ENCODE measurements at regions not wholly inside any gene's neighbourhood (a gene's known extent, or its start where the extent isn't known, plus 50 kb on each side); places are given as distances from the start of the nearest gene placed in this dataset.
A peak's percentile ranks its signal among the peaks of the same experiment; 100 is the strongest.

DNA sequence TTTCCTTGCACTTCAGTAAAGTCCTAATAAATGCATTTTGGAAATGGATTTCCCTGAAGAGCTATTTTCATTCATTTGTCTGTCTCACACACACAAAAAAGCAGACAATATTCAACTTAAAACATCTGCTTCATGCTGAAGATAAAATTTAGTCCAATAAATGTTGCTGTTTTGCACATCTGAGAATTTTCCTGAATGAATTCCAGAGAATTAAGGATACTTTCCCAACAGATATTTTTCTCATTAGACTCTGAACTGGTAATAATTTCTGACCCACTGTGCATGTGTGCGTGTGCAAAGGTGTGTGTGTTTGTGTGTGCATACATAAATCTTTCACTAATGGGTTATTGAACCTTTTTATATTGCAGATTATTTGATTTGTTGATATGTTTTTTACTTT, 390.2 kb upstream of the TMEFF2 start:
- Histone ChIP-seq H4K20me1 (ENCODE audit: insufficient read depth) (no peaks in the 10 kb centered on the region), H3F3A (replicated peaks; ENCODE audit: insufficient read depth) (no peaks in the 10 kb centered on the region), H3K27ac (ENCODE audit: low read depth in 2 of 2, low read length in 1 of 2) (peak overlapping the region in 1 of 2 experiments; percentile 65; a peak in 1 of 4 replicates), H3K9ac (no peak overlapping the region), H3K27me3 (ENCODE audit: insufficient read depth) (no peaks in the 10 kb centered on the region), H3K4me3 (ENCODE audit: low read depth in 2 of 2, low read length in 1 of 2) (no peak overlapping the region), H2AFZ (ENCODE audit: low read depth) (no peak overlapping the region), H3K9me2 (no peaks in the 10 kb centered on the region), H3K4me1 (ENCODE audit: control insufficient read depth in 1 of 2, insufficient read depth in 2 of 2, low read depth in 1 of 2, low read length in 1 of 2) (no peaks in the 10 kb centered on the region; a peak in 1 of 4 replicates), H3K9me3 (no peaks in the 10 kb centered on the region), H3K79me2 (ENCODE audit: insufficient read depth) (no peaks in the 10 kb centered on the region), H3K36me3 (replicated peaks in 1 of 2; ENCODE audit: control insufficient read depth in 1 of 2, insufficient read depth in 2 of 2, low read length in 1 of 2) (no peaks in the 10 kb centered on the region), H3K4me2 (no peak overlapping the region)
- 52% methylated on average over 1 of the region's 1 CpG for WGBS (ENCODE audit: low lambda C conversion rate)
- CTCF ChIA-PET: no interaction called here
- no peak for DNase-seq
- TF ChIP-seq YY1 (IDR thresholded peaks at IDR 0.05; ENCODE audit: low read depth) (no peak), TCF12 (IDR thresholded peaks at IDR 0.05) (no peak), NRF1 (IDR thresholded peaks at IDR 0.05; ENCODE audit: low read depth, low read length) (no peak), EP300 (IDR thresholded peaks at IDR 0.05; ENCODE audit: borderline replicate concordance in 1 of 2, low read depth in 1 of 2, low read length in 1 of 2) (no peak), GABPA (IDR thresholded peaks at IDR 0.05; ENCODE audit: low read depth) (no peak)
- TF ChIP-seq, protein P1, sequence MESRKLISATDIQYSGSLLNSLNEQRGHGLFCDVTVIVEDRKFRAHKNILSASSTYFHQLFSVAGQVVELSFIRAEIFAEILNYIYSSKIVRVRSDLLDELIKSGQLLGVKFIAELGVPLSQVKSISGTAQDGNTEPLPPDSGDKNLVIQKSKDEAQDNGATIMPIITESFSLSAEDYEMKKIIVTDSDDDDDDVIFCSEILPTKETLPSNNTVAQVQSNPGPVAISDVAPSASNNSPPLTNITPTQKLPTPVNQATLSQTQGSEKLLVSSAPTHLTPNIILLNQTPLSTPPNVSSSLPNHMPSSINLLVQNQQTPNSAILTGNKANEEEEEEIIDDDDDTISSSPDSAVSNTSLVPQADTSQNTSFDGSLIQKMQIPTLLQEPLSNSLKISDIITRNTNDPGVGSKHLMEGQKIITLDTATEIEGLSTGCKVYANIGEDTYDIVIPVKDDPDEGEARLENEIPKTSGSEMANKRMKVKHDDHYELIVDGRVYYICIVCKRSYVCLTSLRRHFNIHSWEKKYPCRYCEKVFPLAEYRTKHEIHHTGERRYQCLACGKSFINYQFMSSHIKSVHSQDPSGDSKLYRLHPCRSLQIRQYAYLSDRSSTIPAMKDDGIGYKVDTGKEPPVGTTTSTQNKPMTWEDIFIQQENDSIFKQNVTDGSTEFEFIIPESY (IDR thresholded peaks at IDR 0.05; ENCODE audit: borderline replicate concordance, low read depth): no peak
- POLR2A ChIA-PET: no interaction called here

DNA sequence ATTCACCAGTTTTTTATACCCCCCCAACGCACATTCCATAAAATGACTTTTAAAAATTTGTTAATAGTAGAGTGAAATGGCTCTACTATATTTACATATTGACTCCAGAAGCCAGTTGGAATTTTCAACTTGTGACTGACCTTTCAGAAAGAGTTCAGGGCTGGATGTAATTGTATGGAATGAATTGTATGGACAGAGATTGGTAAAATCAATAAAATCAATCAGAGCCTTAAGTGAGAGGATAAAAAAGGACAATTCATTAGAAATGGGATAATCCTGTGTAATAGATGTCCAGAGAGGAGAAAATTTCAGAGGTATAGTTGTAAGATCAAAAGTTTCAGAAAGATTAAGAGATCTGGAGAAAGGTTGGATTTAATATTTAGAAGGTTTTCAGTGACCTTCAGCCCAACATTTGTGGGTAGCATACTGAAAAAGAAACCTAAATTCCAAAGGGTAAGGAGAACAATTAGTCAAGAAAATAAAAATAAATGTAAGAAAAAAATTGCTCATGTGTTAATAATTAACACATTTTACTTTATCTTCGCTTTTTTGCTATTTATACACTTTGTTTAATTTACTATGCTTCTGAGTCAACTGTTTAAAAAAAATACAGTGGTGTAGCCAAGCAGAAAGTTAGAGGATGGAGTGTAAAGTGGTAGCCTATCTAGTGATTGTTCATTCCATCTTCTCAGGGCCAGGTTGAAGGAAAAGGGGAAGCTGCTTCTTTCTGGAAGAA, 385.4 kb upstream of the TMEFF2 start:
- POLR2A ChIA-PET: no interaction called here
- CTCF ChIA-PET: no interaction called here

More for the DNA sequence above, 385.4 kb upstream of the TMEFF2 start:
- H2AFZ ChIP-seq (ENCODE audit: low read depth): no peak overlapping the region
- H3K9ac ChIP-seq: no peak overlapping the region
- no peak for TF ChIP-seq TEAD4 (IDR thresholded peaks at IDR 0.05; ENCODE audit: borderline replicate concordance, insufficient read depth)
- TF ChIP-seq, protein P2, sequence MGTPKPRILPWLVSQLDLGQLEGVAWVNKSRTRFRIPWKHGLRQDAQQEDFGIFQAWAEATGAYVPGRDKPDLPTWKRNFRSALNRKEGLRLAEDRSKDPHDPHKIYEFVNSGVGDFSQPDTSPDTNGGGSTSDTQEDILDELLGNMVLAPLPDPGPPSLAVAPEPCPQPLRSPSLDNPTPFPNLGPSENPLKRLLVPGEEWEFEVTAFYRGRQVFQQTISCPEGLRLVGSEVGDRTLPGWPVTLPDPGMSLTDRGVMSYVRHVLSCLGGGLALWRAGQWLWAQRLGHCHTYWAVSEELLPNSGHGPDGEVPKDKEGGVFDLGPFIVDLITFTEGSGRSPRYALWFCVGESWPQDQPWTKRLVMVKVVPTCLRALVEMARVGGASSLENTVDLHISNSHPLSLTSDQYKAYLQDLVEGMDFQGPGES (IDR thresholded peaks at IDR 0.05; ENCODE audit: low read depth, low read length): no peak
- TF ChIP-seq, protein P3, sequence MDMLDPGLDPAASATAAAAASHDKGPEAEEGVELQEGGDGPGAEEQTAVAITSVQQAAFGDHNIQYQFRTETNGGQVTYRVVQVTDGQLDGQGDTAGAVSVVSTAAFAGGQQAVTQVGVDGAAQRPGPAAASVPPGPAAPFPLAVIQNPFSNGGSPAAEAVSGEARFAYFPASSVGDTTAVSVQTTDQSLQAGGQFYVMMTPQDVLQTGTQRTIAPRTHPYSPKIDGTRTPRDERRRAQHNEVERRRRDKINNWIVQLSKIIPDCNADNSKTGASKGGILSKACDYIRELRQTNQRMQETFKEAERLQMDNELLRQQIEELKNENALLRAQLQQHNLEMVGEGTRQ (IDR thresholded peaks at IDR 0.05; ENCODE audit: borderline replicate concordance, low read depth, low read length): no peak
- TF ChIP-seq, protein P4, sequence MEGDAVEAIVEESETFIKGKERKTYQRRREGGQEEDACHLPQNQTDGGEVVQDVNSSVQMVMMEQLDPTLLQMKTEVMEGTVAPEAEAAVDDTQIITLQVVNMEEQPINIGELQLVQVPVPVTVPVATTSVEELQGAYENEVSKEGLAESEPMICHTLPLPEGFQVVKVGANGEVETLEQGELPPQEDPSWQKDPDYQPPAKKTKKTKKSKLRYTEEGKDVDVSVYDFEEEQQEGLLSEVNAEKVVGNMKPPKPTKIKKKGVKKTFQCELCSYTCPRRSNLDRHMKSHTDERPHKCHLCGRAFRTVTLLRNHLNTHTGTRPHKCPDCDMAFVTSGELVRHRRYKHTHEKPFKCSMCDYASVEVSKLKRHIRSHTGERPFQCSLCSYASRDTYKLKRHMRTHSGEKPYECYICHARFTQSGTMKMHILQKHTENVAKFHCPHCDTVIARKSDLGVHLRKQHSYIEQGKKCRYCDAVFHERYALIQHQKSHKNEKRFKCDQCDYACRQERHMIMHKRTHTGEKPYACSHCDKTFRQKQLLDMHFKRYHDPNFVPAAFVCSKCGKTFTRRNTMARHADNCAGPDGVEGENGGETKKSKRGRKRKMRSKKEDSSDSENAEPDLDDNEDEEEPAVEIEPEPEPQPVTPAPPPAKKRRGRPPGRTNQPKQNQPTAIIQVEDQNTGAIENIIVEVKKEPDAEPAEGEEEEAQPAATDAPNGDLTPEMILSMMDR (IDR thresholded peaks at IDR 0.05): no peak
- TF ChIP-seq YY1 (IDR thresholded peaks at IDR 0.05; ENCODE audit: low read depth): no peak
- no peaks in the 10 kb centered on the region for H4K20me1 ChIP-seq (ENCODE audit: insufficient read depth)
- H3K4me2 ChIP-seq: no peak overlapping the region
- H3K4me1 ChIP-seq (ENCODE audit: control insufficient read depth in 1 of 2, insufficient read depth in 2 of 2, low read depth in 1 of 2, low read length in 1 of 2): no peaks in the 10 kb centered on the region; a peak in 1 of 4 replicates
- no peaks in the 10 kb centered on the region for H3K9me2 ChIP-seq
- WGBS (ENCODE audit: low lambda C conversion rate): 41% methylated on average over 2 of the region's 2 CpGs
- no peaks in the 10 kb centered on the region for H3K36me3 ChIP-seq (replicated peaks in 1 of 2; ENCODE audit: control insufficient read depth in 1 of 2, insufficient read depth in 2 of 2, low read length in 1 of 2)
- H3K79me2 ChIP-seq (ENCODE audit: insufficient read depth): no peaks in the 10 kb centered on the region
- DNase-seq: no peak
- no peaks in the 10 kb centered on the region for H3F3A ChIP-seq (replicated peaks; ENCODE audit: insufficient read depth)
- no peaks in the 10 kb centered on the region for H3K27me3 ChIP-seq (ENCODE audit: insufficient read depth)
- no peak overlapping the region for H3K27ac ChIP-seq (ENCODE audit: low read depth in 2 of 2, low read length in 1 of 2)
- no peak overlapping the region for H3K4me3 ChIP-seq (ENCODE audit: low read depth in 2 of 2, low read length in 1 of 2)
- no peaks in the 10 kb centered on the region for H3K9me3 ChIP-seq
